T-helper 1 cell treated with Interleukin-12 subunit alpha and Interleukin-12 subunit beta and Interleukin-4 antibody, amounts not matched to agents 30 ng/mL and 1 ng/mL, for 36 hours (primary cell): ENCODE measurements at regions not wholly inside any gene's neighbourhood (a gene's known extent, or its start where the extent isn't known, plus 50 kb on each side); places are given as distances from the start of the nearest gene placed in this dataset.
"Not testable (repeated sequence)": the region's sequence is repeated elsewhere in the genome, so short reads cannot be mapped to it uniquely, and the experiment has no call there.

Experiments
- intact Hi-C: fragments of 100-400 bp; cut with micrococcal nuclease; formaldehyde crosslinking; loops from one replicate; pipeline ENCODE4 v1.15.1; 2024

- intact Hi-C loops: loop anchor here (10.0 kb wide), 1 partner anchor 1735 kb away; no protein-coding TSS in a partner anchor
Measured at GRCh38 chr12:83759906-83760305, 1073.2 kb downstream of the TMTC2 start.

- intact Hi-C loops: loop anchor here (10.0 kb wide), 1 partner anchor 1734 kb away; no protein-coding TSS in a partner anchor
Measured at GRCh38 chr12:83758888-83759631, 1072.4 kb downstream of the TMTC2 start.

- intact Hi-C loops: loop anchor here (10.0 kb wide), 1 partner anchor 1729 kb away; no protein-coding TSS in a partner anchor
Measured at GRCh38 chr12:83753904-83754303, 1067.2 kb downstream of the TMTC2 start.

GRCh38 chr12:83753205-83753604, 1066.5 kb downstream of the TMTC2 start:
- intact Hi-C loops: loop anchor here (10.0 kb wide), 1 partner anchor 1728 kb away; no protein-coding TSS in a partner anchor

- intact Hi-C loops: loop anchor here (2.0 kb wide), 1 partner anchor 25 kb away; no protein-coding TSS in a partner anchor
Measured at GRCh38 chr12:83739607-83740006, 1052.9 kb downstream of the TMTC2 start.

- intact Hi-C loops: no loop called here
Measured at GRCh38 chr12:83710851-83711250, 1024.1 kb downstream of the TMTC2 start.

- intact Hi-C loops: no loop called here
Measured at GRCh38 chr12:83709899-83710298, 1023.2 kb downstream of the TMTC2 start.

GRCh38 chr12:83700838-83701237, 1014.1 kb downstream of the TMTC2 start:
- intact Hi-C loops: no loop called here

GRCh38 chr12:83696311-83696710, 1009.6 kb downstream of the TMTC2 start:
- intact Hi-C loops: not testable (repeated sequence)

- intact Hi-C loops: no loop called here
Measured at GRCh38 chr12:83691730-83692129, 1005.0 kb downstream of the TMTC2 start.

- intact Hi-C loops: no loop called here
Measured at GRCh38 chr12:83690465-83690864, 1003.8 kb downstream of the TMTC2 start.

GRCh38 chr12:83689333-83689732, 1002.6 kb downstream of the TMTC2 start:
- intact Hi-C loops: no loop called here

- intact Hi-C loops: no loop called here
Measured at GRCh38 chr12:83676781-83677295, 990.1 kb downstream of the TMTC2 start.

- intact Hi-C loops: no loop called here
Measured at GRCh38 chr12:83666690-83667089, 980.0 kb downstream of the TMTC2 start.

- intact Hi-C loops: no loop called here
Measured at GRCh38 chr12:83665634-83666218, 979.0 kb downstream of the TMTC2 start.

GRCh38 chr12:83664650-83665049, 977.9 kb downstream of the TMTC2 start:
- intact Hi-C loops: no loop called here

- intact Hi-C loops: no loop called here
Measured at GRCh38 chr12:83660727-83661358, 974.1 kb downstream of the TMTC2 start.

GRCh38 chr12:83659321-83659720, 972.6 kb downstream of the TMTC2 start:
- intact Hi-C loops: no loop called here

- intact Hi-C loops: no loop called here
Measured at GRCh38 chr12:83656004-83656403, 969.3 kb downstream of the TMTC2 start.

GRCh38 chr12:83642205-83642604, 955.5 kb downstream of the TMTC2 start:
- intact Hi-C loops: no loop called here

GRCh38 chr12:83641789-83642188, 955.1 kb downstream of the TMTC2 start:
- intact Hi-C loops: no loop called here

GRCh38 chr12:83634726-83635267, 948.1 kb downstream of the TMTC2 start:
- intact Hi-C loops: no loop called here
